Stimulated activated CD8-positive, alpha-beta memory T cell treated with anti-CD3 and anti-CD28 coated beads, Interleukin-12 subunit alpha, Interleukin-12 subunit beta, amount 100 ng/mL, for 24 hours (primary cell): ENCODE measurements at regions not wholly inside any gene's neighbourhood (a gene's known extent, or its start where the extent isn't known, plus 50 kb on each side); places are given as distances from the start of the nearest gene placed in this dataset.

Experiments
- DNase-seq: peaks from one replicate; pipeline ENCODE4 v3.0.0-alpha.2; 2020; ENCODE audit errors: extremely low read depth

DNA sequence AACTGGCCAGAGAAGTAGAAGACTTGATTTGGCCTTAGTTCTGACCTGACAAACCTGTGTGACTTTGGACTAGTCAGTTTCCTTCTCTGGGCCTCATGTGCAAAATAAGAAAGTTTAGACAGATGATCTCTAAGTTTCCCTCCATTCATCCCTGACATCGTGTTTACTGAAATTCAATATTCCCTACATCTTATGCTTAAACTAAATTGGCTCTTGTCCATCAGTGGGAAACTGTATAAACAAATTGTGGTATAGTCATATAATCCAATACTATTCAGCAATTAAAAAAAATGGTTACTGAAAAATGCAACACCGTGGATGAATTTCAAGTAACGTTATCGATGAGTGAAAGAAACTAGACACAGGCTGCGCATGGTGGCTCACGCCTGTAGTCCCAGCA is 64.4 kb upstream of the HRH1 start:
- DNase-seq = no peak

DNA sequence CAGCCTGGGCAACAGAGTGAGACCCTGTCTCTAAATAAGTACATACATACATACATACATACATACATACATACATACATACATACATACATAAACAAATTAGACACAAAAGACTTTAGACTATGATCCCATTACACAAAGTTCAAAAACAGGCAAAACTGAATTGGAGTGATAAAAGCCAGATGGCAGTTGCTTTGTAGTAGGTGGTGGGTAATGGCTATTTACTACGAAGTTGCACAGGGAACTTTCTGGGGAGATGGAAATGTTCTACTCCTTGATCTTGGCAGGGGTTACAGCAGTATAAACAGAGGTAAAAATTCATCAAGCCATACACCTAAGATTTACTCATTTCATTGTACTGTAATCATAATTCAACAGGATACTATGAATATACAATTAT is 63.7 kb upstream of the HRH1 start:
- DNase-seq = no peak

DNA sequence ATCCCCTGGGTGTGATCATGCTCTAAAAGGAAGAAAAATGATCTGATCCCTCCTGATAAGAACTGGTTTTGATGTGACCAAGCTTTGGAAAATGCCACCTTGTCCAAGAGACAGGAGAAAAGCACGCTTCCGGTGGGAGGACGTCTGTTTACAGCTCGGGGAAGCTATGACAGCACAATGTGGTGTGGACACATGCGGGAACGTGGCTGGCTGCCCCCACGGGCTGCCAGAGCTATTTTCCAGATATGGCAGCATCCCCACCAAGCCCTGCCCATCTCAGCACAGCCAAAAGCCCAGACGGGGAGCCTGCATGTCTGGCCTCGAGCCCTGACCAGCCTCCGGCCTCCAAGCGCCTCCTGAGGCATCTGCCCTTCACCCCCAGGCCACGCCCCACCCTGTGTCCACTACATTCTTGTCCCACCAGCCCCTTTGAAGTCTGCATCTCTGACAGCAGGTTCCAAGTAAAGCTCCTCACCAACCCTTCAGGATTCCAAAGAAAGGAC is 63.2 kb upstream of the HRH1 start:
- DNase-seq = no peak

DNA sequence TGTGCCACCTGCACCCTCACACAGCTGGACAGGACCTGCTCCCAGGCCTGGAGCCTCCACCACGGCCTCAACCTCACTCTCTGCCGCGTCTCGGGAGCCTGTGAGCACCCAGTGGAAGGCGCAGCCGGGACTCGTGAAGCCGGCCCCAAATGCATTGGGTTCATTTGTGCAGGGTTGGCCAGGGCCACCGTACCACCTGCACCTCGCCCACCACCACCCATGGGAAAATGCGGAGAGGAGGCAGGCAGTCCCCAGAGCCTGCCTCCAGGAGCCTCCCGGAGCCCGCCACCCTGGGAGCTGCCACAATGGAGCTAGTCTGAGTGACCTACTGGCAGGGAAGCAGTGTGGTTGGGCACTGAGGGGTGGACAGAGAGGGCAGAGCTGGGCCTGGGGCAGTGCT is 62.5 kb upstream of the HRH1 start:
- no peak for DNase-seq

DNA sequence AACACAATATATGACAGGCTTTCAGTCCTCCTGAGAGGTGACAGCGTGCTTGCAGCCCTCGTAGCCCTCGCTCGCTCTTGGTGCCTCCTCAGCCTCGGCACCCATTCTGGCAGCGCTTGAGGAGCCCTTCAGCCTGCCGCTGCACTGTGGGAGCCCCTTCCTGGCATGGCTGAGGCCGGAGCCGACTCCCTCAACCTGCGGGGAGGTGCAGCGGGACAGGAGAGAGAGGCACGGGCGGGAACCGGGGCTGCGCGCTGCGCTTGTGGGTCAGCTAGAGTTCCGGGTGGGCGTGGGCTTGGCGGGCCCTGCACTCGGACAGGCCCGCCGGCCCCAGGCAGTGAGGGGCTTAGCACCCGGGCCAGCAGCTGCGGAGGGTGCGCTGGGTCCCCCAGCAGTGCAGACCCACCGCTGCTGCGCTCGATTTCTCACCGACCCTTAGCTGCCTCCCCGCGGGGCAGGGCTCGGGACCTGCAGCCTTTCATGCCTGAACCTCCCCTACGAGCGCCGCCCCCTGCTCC is 60.4 kb upstream of the HRH1 start:
- no peak for DNase-seq

DNA sequence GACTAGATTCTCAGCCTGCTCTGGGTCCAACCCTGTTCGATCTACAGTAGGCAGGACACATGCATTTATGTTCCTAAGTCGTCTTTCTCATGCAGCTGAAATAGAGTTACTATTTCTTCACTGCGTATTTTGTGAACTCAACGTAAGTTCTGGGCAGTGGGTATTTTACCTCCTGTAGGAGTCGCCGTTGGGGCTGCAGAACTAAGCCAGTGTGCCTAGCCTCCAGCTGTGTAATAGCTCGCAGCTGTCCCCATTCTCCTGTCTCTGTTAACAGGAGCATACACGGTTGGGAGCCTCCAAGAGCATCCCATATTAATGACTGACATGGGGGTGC is 58.4 kb upstream of the HRH1 start:
- no peak for DNase-seq

DNA sequence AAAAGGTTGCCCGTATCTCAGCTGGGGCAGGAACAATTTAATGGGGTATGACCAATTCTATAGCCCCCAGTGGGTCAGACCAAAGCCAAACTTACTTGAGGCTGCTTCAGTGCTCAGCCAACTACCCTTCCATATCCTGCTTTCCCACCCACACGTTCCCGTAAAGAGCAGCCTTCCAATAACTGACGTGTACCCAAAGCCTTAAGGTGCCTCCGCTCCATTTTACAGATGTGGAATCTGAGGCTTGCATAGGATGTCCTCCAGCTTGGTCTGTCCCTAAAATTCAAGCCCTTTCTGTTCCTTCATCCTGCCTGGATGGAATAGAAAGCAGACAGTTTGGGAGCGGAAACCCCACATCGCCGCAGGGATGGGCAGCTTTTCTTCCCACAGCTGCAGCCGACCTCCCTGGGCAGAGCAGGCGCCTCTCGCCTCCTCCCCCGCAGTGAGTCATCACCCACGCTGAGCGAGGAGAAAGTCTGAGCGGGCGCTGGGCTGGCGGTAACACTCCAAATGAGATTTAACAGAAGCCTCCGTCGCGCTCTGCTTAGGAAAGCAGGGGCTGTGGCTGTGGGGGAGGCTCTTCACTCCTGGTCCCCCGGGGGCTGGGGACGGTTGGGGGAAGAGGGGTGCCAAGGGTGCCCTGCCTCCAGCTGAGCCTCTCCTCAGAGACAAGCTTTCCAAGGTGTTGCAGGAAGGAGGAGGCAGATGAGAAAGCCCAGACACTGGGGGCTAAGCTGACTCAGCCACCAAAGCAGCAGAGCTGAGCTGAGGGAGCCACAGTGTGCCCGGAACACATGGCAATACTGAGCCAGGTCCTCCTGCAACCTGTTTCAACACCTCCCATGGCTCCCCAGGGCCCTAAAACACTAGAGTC is 57.8 kb upstream of the HRH1 start:
- DNase-seq = peak; percentile 47

DNA sequence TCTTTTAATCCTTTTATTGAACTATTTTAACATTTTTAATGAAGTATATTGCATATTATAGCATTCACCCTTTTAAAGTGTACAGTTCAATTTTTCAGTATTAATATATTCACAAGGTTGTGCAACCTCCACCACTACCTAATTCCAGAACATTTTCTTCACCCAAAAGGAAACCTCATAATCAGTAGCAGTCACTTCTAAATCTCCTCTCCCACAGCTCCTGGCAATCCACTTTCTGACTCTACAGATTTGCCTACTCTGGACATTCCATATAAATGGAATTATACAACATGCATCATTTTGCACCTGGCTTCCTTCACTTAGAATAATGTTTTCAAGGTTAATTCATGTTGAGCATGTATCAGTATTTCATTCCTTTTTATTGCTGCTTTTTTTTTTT is 55.0 kb upstream of the HRH1 start:
- no peak for DNase-seq
